ENCODE measurements at regions not wholly inside any gene's neighbourhood (a gene's known extent, or its start where the extent isn't known, plus 50 kb on each side); places are given as distances from the start of the nearest gene placed in this dataset.

DNA sequence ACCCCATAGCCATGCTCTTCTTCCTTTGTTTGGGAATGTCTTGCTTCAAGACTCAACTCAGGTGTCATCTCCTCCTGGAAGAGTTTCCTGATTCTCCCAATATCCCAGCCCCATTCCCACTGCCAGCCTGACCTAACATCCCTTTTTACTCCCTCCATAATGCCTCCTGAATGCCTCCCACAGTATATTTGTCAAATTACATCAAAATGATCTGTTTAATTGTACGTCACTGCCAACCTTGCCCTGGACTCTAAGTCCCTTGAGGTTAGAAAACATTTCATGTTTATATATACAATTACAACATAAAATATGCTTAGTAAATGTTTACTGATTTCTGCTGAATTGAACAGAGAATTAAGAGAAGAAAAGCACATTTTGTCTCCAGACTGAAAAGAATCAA is 301.6 kb upstream of the PDE4D start:
- no peaks in the 10 kb centered on the region for H3K27me3 ChIP-seq (ENCODE audit: control insufficient read depth, insufficient read depth, low read length)
- CTCF ChIA-PET = no interaction called here
- no peak overlapping the region for H2BK15ac ChIP-seq (ENCODE audit: low read depth, low read length)
- no TSS peak for BruUV-seq (replicated peaks)
- no peak overlapping the region for H3K56ac ChIP-seq (ENCODE audit: extremely low read depth, insufficient read depth, low read length)
- H3K4me3 ChIP-seq (ENCODE audit: insufficient read depth, low read depth, low read length) = no peak overlapping the region
- no peaks in the 10 kb centered on the region for H3K4me1 ChIP-seq (ENCODE audit: control insufficient read depth, insufficient read depth, low read length)
- no peak overlapping the region for H4K91ac ChIP-seq (ENCODE audit: insufficient read depth, low read depth, low read length)
- H4K20me1 ChIP-seq (ENCODE audit: insufficient read depth, low read length) = no peaks in the 10 kb centered on the region
- H3K79me1 ChIP-seq (ENCODE audit: low read depth in 1 of 2, low read length in 2 of 2) = no peaks in the 10 kb centered on the region
- no peak overlapping the region for H3K27ac ChIP-seq (ENCODE audit: insufficient read depth, low read length)
- intact Hi-C loops (cut with micrococcal nuclease) = no loop called here
- H3K18ac ChIP-seq (ENCODE audit: low read depth, low read length) = no peak overlapping the region
- H3K9me3 ChIP-seq (ENCODE audit: control insufficient read depth, insufficient read depth, low read length) = no peaks in the 10 kb centered on the region
- H3K36me3 ChIP-seq (ENCODE audit: control insufficient read depth, insufficient read depth, low read length) = no peaks in the 10 kb centered on the region
- no peaks in the 10 kb centered on the region for H3K9me1 ChIP-seq (ENCODE audit: insufficient read depth, low read length)
- H3K9ac ChIP-seq (ENCODE audit: low read depth, low read length) = no peak overlapping the region
- no peak overlapping the region for H2BK5ac ChIP-seq (ENCODE audit: low read depth, low read length, poor library complexity, severe bottlenecking)
- no peak overlapping the region for H3K23ac ChIP-seq (ENCODE audit: low read depth, low read length)
- no peak overlapping the region for H3K4me2 ChIP-seq (ENCODE audit: low read depth, low read length)
- no peak overlapping the region for H2AFZ ChIP-seq (replicated peaks; ENCODE audit: low read length, poor library complexity)
- no peak overlapping the region for H2BK120ac ChIP-seq (ENCODE audit: low read depth, low read length)
- no CpG with 5 or more reads among the region's 1 CpG for WGBS, 2 experiments (ENCODE audit: extremely low coverage in 2 of 2, insufficient read length in 1 of 2)
- H2AK9ac ChIP-seq (replicated peaks; ENCODE audit: low read depth, low read length, poor library complexity) = no peak overlapping the region
- no peak overlapping the region for H2BK20ac ChIP-seq (ENCODE audit: low read depth, low read length)
- H4K8ac ChIP-seq (ENCODE audit: low read depth in 2 of 2, low read length in 2 of 2) = no peak overlapping the region
- ATAC-seq (ENCODE audit: low read depth) (no peak), DNase-seq (no peak)
- no peak overlapping the region for H2AK5ac ChIP-seq (ENCODE audit: low read depth, low read length)
- no peak overlapping the region for H3K4ac ChIP-seq (ENCODE audit: low read depth, low read length)
- dilution Hi-C loops (cut with HindIII; ENCODE audit: low sequenced_read_pairs, unreplicated experiment) = no loop called here
- H4K5ac ChIP-seq (ENCODE audit: low read depth, low read length) = no peak overlapping the region
- in situ Hi-C loops (cut with MboI; ENCODE audit: low sequenced_read_pairs) = no loop called here
- POLR2A ChIA-PET (ENCODE audit: unreplicated experiment) = no interaction called here
- no peak overlapping the region for H3K14ac ChIP-seq (replicated peaks; ENCODE audit: low read depth, low read length)
- TF ChIP-seq, protein P1, sequence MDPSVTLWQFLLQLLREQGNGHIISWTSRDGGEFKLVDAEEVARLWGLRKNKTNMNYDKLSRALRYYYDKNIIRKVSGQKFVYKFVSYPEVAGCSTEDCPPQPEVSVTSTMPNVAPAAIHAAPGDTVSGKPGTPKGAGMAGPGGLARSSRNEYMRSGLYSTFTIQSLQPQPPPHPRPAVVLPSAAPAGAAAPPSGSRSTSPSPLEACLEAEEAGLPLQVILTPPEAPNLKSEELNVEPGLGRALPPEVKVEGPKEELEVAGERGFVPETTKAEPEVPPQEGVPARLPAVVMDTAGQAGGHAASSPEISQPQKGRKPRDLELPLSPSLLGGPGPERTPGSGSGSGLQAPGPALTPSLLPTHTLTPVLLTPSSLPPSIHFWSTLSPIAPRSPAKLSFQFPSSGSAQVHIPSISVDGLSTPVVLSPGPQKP (IDR thresholded peaks at IDR 0.05; ENCODE audit: borderline replicate concordance, low read depth, low read length) = no peak
- TF ChIP-seq, protein P2, sequence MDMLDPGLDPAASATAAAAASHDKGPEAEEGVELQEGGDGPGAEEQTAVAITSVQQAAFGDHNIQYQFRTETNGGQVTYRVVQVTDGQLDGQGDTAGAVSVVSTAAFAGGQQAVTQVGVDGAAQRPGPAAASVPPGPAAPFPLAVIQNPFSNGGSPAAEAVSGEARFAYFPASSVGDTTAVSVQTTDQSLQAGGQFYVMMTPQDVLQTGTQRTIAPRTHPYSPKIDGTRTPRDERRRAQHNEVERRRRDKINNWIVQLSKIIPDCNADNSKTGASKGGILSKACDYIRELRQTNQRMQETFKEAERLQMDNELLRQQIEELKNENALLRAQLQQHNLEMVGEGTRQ (IDR thresholded peaks at IDR 0.05; ENCODE audit: low read depth, low read length) = no peak
- TF ChIP-seq, protein P3, sequence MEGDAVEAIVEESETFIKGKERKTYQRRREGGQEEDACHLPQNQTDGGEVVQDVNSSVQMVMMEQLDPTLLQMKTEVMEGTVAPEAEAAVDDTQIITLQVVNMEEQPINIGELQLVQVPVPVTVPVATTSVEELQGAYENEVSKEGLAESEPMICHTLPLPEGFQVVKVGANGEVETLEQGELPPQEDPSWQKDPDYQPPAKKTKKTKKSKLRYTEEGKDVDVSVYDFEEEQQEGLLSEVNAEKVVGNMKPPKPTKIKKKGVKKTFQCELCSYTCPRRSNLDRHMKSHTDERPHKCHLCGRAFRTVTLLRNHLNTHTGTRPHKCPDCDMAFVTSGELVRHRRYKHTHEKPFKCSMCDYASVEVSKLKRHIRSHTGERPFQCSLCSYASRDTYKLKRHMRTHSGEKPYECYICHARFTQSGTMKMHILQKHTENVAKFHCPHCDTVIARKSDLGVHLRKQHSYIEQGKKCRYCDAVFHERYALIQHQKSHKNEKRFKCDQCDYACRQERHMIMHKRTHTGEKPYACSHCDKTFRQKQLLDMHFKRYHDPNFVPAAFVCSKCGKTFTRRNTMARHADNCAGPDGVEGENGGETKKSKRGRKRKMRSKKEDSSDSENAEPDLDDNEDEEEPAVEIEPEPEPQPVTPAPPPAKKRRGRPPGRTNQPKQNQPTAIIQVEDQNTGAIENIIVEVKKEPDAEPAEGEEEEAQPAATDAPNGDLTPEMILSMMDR (conservative IDR thresholded peaks at IDR 0.05; ENCODE audit: low read depth, low read length) = no peak
- TF ChIP-seq CHD1 (IDR thresholded peaks at IDR 0.05; ENCODE audit: low read depth, low read length) (no peak), CEBPB (IDR thresholded peaks at IDR 0.05; ENCODE audit: low read depth, low read length) (no peak), MAZ (IDR thresholded peaks at IDR 0.05; ENCODE audit: borderline replicate concordance, low read depth, low read length) (no peak), POLR2A (IDR thresholded peaks at IDR 0.05; ENCODE audit: low read depth, low read length) (no peak)
